ENCODE measurements at regions not wholly inside any gene's neighbourhood (a gene's known extent, or its start where the extent isn't known, plus 50 kb on each side); places are given as distances from the start of the nearest gene placed in this dataset.

DNA sequence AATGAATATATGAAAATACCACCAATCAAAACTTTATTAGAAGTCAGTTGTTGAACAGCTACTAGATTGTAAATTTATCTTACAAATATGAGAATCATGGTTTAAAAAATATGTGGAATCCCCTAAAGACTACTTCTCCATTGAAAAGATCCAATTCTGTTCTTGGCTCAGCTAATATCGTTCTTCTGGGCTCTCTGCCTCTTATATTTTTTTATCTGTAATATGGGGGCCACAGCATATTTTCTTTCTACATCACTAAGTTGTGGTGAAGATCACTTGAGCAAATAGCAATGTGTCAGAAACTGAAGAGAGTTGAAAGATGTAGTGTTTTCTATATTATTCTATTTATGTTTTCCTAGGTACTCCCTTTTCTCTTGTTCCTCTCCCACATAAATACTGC lies 198.1 kb downstream of the FZD1 start:
- TF ChIP-seq, protein P1, sequence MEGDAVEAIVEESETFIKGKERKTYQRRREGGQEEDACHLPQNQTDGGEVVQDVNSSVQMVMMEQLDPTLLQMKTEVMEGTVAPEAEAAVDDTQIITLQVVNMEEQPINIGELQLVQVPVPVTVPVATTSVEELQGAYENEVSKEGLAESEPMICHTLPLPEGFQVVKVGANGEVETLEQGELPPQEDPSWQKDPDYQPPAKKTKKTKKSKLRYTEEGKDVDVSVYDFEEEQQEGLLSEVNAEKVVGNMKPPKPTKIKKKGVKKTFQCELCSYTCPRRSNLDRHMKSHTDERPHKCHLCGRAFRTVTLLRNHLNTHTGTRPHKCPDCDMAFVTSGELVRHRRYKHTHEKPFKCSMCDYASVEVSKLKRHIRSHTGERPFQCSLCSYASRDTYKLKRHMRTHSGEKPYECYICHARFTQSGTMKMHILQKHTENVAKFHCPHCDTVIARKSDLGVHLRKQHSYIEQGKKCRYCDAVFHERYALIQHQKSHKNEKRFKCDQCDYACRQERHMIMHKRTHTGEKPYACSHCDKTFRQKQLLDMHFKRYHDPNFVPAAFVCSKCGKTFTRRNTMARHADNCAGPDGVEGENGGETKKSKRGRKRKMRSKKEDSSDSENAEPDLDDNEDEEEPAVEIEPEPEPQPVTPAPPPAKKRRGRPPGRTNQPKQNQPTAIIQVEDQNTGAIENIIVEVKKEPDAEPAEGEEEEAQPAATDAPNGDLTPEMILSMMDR (IDR thresholded peaks at IDR 0.05) = no peak
- no peak for TF ChIP-seq POLR2A (IDR thresholded peaks at IDR 0.05)
